SK-N-SH (cell line): ENCODE measurements at regions not wholly inside any gene's neighbourhood (a gene's known extent, or its start where the extent isn't known, plus 50 kb on each side); places are given as distances from the start of the nearest gene placed in this dataset.

Experiments used
- CTCF ChIA-PET: fragments of 300-600, 350-600 bp; formaldehyde crosslinking; extraction: SDS; loops from one replicate; lab custom pipeline; 2021; lab: Yijun Ruan, JAX
- POLR2A ChIA-PET: fragments of 350-600 bp; sonication (Branson Sonifier 250); formaldehyde crosslinking; extraction: SDS; loops from one replicate; lab custom pipeline; 2020; ENCODE audit warnings: antibody characterized with exemption, inconsistent platforms; lab: Yijun Ruan, JAX
- DNase-seq: peaks from one replicate; pipeline ENCODE4 v3.0.0; 2012
- H2AFZ ChIP-seq: fragments of 200-600 bp; sonication (generic); 2 replicates; pipeline ENCODE4 v1.8.1; 2016; ENCODE audit warnings: antibody characterized with exemption, mild to moderate bottlenecking, low read depth
- H3F3A ChIP-seq: fragments of 200-600 bp; sonication (generic); replicated peaks from 2 replicates; pipeline ENCODE3; 2016; ENCODE audit warnings: antibody characterized with exemption, mild to moderate bottlenecking; ENCODE audit not compliant: insufficient read depth
- H3K27ac ChIP-seq, 2 experiments: fragments of 200-500 bp in 1 of 2; fragments of 200-600 bp in 1 of 2; sonication (Bioruptor generic) in 1 of 2; sonication (generic), shearing (Covaris generic) in 1 of 2; 2 replicates each; pipeline versions ENCODE4 v1.5.1 to v1.6.1; 2014 to 2016; ENCODE audit warnings: low read depth in 2 of 2, inconsistent platforms in 1 of 2, low read length in 1 of 2, mild to moderate bottlenecking in 1 of 2, mixed read lengths in 1 of 2
- H3K27me3 ChIP-seq: fragments of 200-600 bp; sonication (generic), shearing (Covaris generic); 2 replicates; pipeline ENCODE4 v1.6.1; 2016; ENCODE audit warnings: mixed run types; ENCODE audit not compliant: insufficient read depth
- H3K36me3 ChIP-seq, 2 experiments: fragments of 200-500 bp in 1 of 2; fragments of 200-600 bp in 1 of 2; sonication (Bioruptor generic) in 1 of 2; sonication (generic) in 1 of 2; replicated peaks in 1 of 2; 2 replicates each; pipeline versions ENCODE3 to v1.5.1; 2014 to 2016; ENCODE audit warnings: low read length in 1 of 2, mild to moderate bottlenecking in 1 of 2; ENCODE audit not compliant: insufficient read depth in 2 of 2, control insufficient read depth in 1 of 2
- H3K4me1 ChIP-seq, 2 experiments: fragments of 200-500 bp in 1 of 2; fragments of 200-600 bp in 1 of 2; sonication (Bioruptor generic) in 1 of 2; sonication (generic), shearing (Covaris generic) in 1 of 2; 2 replicates each; pipeline versions ENCODE4 v1.5.1 to v1.6.1; 2014 to 2016; ENCODE audit warnings: low read depth in 1 of 2, low read length in 1 of 2, mixed run types in 1 of 2; ENCODE audit not compliant: insufficient read depth in 2 of 2, control insufficient read depth in 1 of 2
- H3K4me2 ChIP-seq: fragments of 200-600 bp; sonication (generic), shearing (Covaris generic); 2 replicates; pipeline ENCODE4 v1.6.1; 2017; ENCODE audit warnings: mixed run types
- H3K4me3 ChIP-seq, 2 experiments: fragments of 200-500 bp in 1 of 2; fragments of 200-600 bp in 1 of 2; sonication (Bioruptor generic) in 1 of 2; sonication (generic), shearing (Covaris generic) in 1 of 2; 2 replicates each; pipeline versions ENCODE4 v1.5.1 to v1.8.1; 2014 to 2016; ENCODE audit warnings: low read depth in 2 of 2, inconsistent platforms in 1 of 2, low read length in 1 of 2, mild to moderate bottlenecking in 1 of 2, mixed read lengths in 1 of 2, moderate library complexity in 1 of 2
- H3K79me2 ChIP-seq: fragments of 200-600 bp; sonication (generic); 2 replicates; pipeline ENCODE4 v1.8.1; 2017; ENCODE audit warnings: mild to moderate bottlenecking; ENCODE audit not compliant: insufficient read depth
- H3K9ac ChIP-seq: fragments of 200-600 bp; sonication (generic); 2 replicates; pipeline ENCODE4 v1.6.1; 2017; ENCODE audit warnings: mixed run types
- H3K9me2 ChIP-seq: fragments of 200-600 bp; sonication (generic); 2 replicates; pipeline ENCODE4 v1.6.1; 2017; ENCODE audit warnings: mixed run types
- H3K9me3 ChIP-seq: fragments of 200-600 bp; sonication (generic); 2 replicates; pipeline ENCODE4 v1.6.1; 2017; ENCODE audit warnings: mixed run types, mild to moderate bottlenecking, moderate library complexity
- H4K20me1 ChIP-seq: fragments of 200-600 bp; sonication (generic); 2 replicates; pipeline ENCODE4 v1.6.1; 2017; ENCODE audit warnings: mild to moderate bottlenecking, mixed run types; ENCODE audit not compliant: insufficient read depth
- CHD2 ChIP-seq: fragments of 150-350 bp; IDR thresholded peaks from 2 replicates; pipeline ENCODE4 v1.6.1; 2018; ENCODE audit warnings: low read length; ENCODE audit not compliant: partially characterized antibody
- ELF1 ChIP-seq: IDR thresholded peaks from 2 replicates; pipeline ENCODE4 v1.4.0; 2012
- EP300 ChIP-seq, 2 experiments: IDR thresholded peaks; 2 replicates each; pipeline versions ENCODE4 v1.4.0 to v1.6.1; 2012; ENCODE audit warnings: borderline replicate concordance in 1 of 2, low read depth in 1 of 2, low read length in 1 of 2
- FOXM1 ChIP-seq: IDR thresholded peaks from 2 replicates; pipeline ENCODE4 v1.4.0; 2012; ENCODE audit warnings: low read depth, mild to moderate bottlenecking
- GATA2 ChIP-seq: sonication (generic); formaldehyde crosslinking; IDR thresholded peaks from 2 replicates; pipeline ENCODE4 v1.5.0; 2020; ENCODE audit warnings: mild to moderate bottlenecking, missing genetic modification reagents
- JUND ChIP-seq: IDR thresholded peaks from 2 replicates; pipeline ENCODE4 v1.4.0; 2012
- MEF2A ChIP-seq: IDR thresholded peaks from 2 replicates; pipeline ENCODE4 v1.4.0; 2012; ENCODE audit warnings: low read depth, borderline replicate concordance
- MXI1 ChIP-seq: IDR thresholded peaks from 2 replicates; pipeline ENCODE4 v1.6.1; 2012; ENCODE audit warnings: mild to moderate bottlenecking, low read depth, low read length, improper control_type of control experiment
- NFIC ChIP-seq: IDR thresholded peaks from 2 replicates; pipeline ENCODE4 v1.4.0; 2012; ENCODE audit warnings: borderline replicate concordance
- POLR2AphosphoS5 ChIP-seq: IDR thresholded peaks from 2 replicates; pipeline ENCODE4 v1.6.1; 2012; ENCODE audit warnings: low read depth, low read length
- REST ChIP-seq: IDR thresholded peaks from 2 replicates; pipeline ENCODE4 v1.6.1; 2012; ENCODE audit warnings: mild to moderate bottlenecking, low read depth, low read length, moderate library complexity
- RFX5 ChIP-seq: IDR thresholded peaks from 2 replicates; pipeline ENCODE4 v1.6.1; 2012; ENCODE audit warnings: mild to moderate bottlenecking, improper control_type of control experiment, low read length
- TEAD4 ChIP-seq: IDR thresholded peaks from 2 replicates; pipeline ENCODE4 v1.4.0; 2012; ENCODE audit warnings: mild to moderate bottlenecking, borderline replicate concordance; ENCODE audit not compliant: insufficient read depth
- YY1 ChIP-seq: IDR thresholded peaks from 2 replicates; pipeline ENCODE4 v1.4.0; 2012; ENCODE audit warnings: low read depth, mild to moderate bottlenecking
- WGBS: methylation state at CpG from one replicate; pipeline ENCODE4 v1.1.6; 2017; ENCODE audit warnings: low lambda C conversion rate; 5-methylcytosine and 5-hydroxymethylcytosine counted together
- TF ChIP-seq, protein P1 (sequence below): fragments of 200-600 bp; sonication (generic); IDR thresholded peaks from 2 replicates; pipeline ENCODE4 v1.6.1; 2017; ENCODE audit warnings: antibody characterized with exemption, mild to moderate bottlenecking, moderate library complexity
- TF ChIP-seq, protein P2 (sequence below): IDR thresholded peaks from 2 replicates; pipeline ENCODE4 v1.4.0; 2012; ENCODE audit warnings: low read depth, borderline replicate concordance

GRCh38 chr12:125295550-125295949, 230.3 kb downstream of the AACS start (continued):
- no peak for TF ChIP-seq EP300 (IDR thresholded peaks at IDR 0.05; ENCODE audit: borderline replicate concordance in 1 of 2, low read depth in 1 of 2, low read length in 1 of 2)

DNA sequence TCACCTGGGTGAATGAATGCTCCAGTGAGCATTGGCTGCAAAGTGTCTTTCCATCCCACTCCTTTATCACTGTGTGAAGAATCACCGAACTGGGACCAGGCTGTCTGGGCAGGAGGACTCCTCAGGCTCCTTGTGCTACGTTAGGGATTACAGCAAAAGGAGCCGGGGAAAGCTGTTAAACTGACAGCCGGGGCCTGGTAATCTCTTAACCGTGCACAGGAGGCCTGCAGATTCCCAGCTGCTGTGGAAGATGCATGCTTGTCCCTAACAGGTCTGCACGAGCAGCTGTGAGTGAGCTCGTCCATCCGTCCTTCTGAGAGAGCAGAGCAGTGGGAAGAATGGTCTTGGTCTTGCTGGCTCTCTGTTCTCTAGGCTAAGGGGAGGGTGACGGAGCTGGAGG, 231.5 kb downstream of the AACS start:
- Histone ChIP-seq H3K9me3 (no peaks in the 10 kb centered on the region), H3F3A (no peaks in the 10 kb centered on the region), H3K9me2 (no peaks in the 10 kb centered on the region), H3K9ac (no peak overlapping the region), H3K4me2 (no peak overlapping the region), H4K20me1 (no peaks in the 10 kb centered on the region), H3K4me1 (no peaks in the 10 kb centered on the region), H3K27me3 (no peaks in the 10 kb centered on the region), H3K4me3 (no peak overlapping the region), H3K79me2 (no peaks in the 10 kb centered on the region), H2AFZ (no peak overlapping the region), H3K36me3 (no peaks in the 10 kb centered on the region), H3K27ac (no peak overlapping the region)
- no peak for DNase-seq
- WGBS, result 14% methylated on average over 7 of the region's 9 CpGs
- TF ChIP-seq FOXM1, result no peak
- no peak for TF ChIP-seq RFX5
- no peak for TF ChIP-seq CHD2
- no peak for TF ChIP-seq POLR2AphosphoS5
- no peak for TF ChIP-seq MXI1
- TF ChIP-seq GATA2 (CRISPR knock-in tag), result no peak
- TF ChIP-seq ELF1, result no peak
- no peak for TF ChIP-seq REST
- TF ChIP-seq MEF2A, result no peak
- TF ChIP-seq, protein P1, sequence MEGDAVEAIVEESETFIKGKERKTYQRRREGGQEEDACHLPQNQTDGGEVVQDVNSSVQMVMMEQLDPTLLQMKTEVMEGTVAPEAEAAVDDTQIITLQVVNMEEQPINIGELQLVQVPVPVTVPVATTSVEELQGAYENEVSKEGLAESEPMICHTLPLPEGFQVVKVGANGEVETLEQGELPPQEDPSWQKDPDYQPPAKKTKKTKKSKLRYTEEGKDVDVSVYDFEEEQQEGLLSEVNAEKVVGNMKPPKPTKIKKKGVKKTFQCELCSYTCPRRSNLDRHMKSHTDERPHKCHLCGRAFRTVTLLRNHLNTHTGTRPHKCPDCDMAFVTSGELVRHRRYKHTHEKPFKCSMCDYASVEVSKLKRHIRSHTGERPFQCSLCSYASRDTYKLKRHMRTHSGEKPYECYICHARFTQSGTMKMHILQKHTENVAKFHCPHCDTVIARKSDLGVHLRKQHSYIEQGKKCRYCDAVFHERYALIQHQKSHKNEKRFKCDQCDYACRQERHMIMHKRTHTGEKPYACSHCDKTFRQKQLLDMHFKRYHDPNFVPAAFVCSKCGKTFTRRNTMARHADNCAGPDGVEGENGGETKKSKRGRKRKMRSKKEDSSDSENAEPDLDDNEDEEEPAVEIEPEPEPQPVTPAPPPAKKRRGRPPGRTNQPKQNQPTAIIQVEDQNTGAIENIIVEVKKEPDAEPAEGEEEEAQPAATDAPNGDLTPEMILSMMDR, result no peak
- no peak for TF ChIP-seq JUND
- TF ChIP-seq TEAD4, result no peak
- TF ChIP-seq NFIC, result no peak
- no peak for TF ChIP-seq YY1
- TF ChIP-seq, protein P2, sequence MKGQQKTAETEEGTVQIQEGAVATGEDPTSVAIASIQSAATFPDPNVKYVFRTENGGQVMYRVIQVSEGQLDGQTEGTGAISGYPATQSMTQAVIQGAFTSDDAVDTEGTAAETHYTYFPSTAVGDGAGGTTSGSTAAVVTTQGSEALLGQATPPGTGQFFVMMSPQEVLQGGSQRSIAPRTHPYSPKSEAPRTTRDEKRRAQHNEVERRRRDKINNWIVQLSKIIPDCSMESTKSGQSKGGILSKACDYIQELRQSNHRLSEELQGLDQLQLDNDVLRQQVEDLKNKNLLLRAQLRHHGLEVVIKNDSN, result no peak
- CTCF ChIA-PET, result no interaction called here
- POLR2A ChIA-PET, result no interaction called here
